ENCODE measurements at regions not wholly inside any gene's neighbourhood (a gene's known extent, or its start where the extent isn't known, plus 50 kb on each side); places are given as distances from the start of the nearest gene placed in this dataset.

DNA sequence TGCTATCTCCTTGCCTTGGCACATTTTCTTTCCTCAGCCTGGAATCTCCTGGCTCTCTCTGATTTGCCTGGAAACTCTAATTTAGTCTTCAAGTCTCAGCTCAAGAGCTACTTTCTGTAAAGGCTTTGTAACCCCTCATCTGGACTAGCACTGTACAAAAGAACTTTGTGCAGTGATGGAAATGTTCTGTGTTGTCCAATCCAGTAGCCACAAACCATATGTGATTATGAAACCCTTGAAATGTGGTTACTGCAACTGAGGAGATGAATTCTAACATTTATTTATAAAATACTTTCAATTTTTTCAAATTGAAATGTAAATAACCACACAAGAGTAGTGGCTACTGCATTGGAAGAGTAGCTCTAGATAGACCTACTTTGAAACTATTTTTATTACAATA is 66.6 kb upstream of the HS3ST1 start:
- ChIA-PET CTCF (interaction anchor here (0.6 kb wide), 1 partner anchor 153 kb away, joined by 3 read pairs; no protein-coding TSS in a partner anchor), POLR2A (no interaction called here)
- no peaks in the 10 kb centered on the region for H3K4me1 ChIP-seq
- TF ChIP-seq CHD2 (IDR thresholded peaks at IDR 0.05; ENCODE audit: low read length, partially characterized antibody) (no peak), MAFK (IDR thresholded peaks at IDR 0.05; ENCODE audit: partially characterized antibody) (no peak), POLR2AphosphoS2 (conservative IDR thresholded peaks at IDR 0.05; ENCODE audit: low read length) (no peak)
- TF ChIP-seq, protein P1, sequence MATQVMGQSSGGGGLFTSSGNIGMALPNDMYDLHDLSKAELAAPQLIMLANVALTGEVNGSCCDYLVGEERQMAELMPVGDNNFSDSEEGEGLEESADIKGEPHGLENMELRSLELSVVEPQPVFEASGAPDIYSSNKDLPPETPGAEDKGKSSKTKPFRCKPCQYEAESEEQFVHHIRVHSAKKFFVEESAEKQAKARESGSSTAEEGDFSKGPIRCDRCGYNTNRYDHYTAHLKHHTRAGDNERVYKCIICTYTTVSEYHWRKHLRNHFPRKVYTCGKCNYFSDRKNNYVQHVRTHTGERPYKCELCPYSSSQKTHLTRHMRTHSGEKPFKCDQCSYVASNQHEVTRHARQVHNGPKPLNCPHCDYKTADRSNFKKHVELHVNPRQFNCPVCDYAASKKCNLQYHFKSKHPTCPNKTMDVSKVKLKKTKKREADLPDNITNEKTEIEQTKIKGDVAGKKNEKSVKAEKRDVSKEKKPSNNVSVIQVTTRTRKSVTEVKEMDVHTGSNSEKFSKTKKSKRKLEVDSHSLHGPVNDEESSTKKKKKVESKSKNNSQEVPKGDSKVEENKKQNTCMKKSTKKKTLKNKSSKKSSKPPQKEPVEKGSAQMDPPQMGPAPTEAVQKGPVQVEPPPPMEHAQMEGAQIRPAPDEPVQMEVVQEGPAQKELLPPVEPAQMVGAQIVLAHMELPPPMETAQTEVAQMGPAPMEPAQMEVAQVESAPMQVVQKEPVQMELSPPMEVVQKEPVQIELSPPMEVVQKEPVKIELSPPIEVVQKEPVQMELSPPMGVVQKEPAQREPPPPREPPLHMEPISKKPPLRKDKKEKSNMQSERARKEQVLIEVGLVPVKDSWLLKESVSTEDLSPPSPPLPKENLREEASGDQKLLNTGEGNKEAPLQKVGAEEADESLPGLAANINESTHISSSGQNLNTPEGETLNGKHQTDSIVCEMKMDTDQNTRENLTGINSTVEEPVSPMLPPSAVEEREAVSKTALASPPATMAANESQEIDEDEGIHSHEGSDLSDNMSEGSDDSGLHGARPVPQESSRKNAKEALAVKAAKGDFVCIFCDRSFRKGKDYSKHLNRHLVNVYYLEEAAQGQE (IDR thresholded peaks at IDR 0.05), result no peak
- H3K27ac ChIP-seq, result no peak overlapping the region
- ATAC-seq (no peak), FAIRE-seq (no peak), DNase-seq (ENCODE audit: low read depth in 1 of 2, low spot score in 1 of 2) (no peak)
- H3K4me3 ChIP-seq, result no peak overlapping the region
- no peaks in the 10 kb centered on the region; the same call in 2 of the 3 replicates for H3K9me3 ChIP-seq
- no peak overlapping the region for H3K4me2 ChIP-seq

DNA sequence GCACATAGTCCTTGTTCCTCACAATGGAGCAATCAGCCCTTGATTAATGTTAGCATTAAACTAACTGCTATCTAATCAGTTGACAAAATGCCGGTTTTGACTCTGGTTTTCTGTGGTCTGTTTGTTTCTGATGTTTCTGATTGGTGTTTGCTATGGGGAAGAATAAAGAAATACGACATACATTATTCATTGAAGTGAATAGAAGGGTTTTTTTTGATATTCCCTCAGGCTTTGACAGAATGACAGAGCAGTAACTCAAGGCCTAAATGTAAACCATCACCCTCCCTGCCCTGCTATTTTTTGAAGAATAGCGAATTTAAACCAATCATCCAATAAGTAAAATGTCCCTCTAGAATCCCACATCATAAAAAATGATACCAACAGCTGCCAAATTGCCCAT is 65.5 kb upstream of the HS3ST1 start:
- Histone ChIP-seq H3K4me1 (no peaks in the 10 kb centered on the region), H3K4me2 (no peak overlapping the region), H3K4me3 (no peak overlapping the region), H3K9me3 (no peaks in the 10 kb centered on the region; the same call in 2 of the 3 replicates), H3K27ac (no peak overlapping the region)
- POLR2A ChIA-PET, result no interaction called here
- ATAC-seq (no peak), DNase-seq (ENCODE audit: low read depth in 1 of 2, low spot score in 1 of 2) (no peak), FAIRE-seq (no peak)
- TF ChIP-seq JUNB (IDR thresholded peaks at IDR 0.05), result no peak
- TF ChIP-seq, protein P2, sequence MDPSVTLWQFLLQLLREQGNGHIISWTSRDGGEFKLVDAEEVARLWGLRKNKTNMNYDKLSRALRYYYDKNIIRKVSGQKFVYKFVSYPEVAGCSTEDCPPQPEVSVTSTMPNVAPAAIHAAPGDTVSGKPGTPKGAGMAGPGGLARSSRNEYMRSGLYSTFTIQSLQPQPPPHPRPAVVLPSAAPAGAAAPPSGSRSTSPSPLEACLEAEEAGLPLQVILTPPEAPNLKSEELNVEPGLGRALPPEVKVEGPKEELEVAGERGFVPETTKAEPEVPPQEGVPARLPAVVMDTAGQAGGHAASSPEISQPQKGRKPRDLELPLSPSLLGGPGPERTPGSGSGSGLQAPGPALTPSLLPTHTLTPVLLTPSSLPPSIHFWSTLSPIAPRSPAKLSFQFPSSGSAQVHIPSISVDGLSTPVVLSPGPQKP (IDR thresholded peaks at IDR 0.05; ENCODE audit: low read depth, low read length), result no peak
- no peak for TF ChIP-seq HEYL (CRISPR knock-in tag; IDR thresholded peaks at IDR 0.05)
- TF ChIP-seq KDM1A (IDR thresholded peaks at IDR 0.05; ENCODE audit: low read depth), result no peak
- no peak for TF ChIP-seq JUN (IDR thresholded peaks at IDR 0.05)
- TF ChIP-seq, protein P3, sequence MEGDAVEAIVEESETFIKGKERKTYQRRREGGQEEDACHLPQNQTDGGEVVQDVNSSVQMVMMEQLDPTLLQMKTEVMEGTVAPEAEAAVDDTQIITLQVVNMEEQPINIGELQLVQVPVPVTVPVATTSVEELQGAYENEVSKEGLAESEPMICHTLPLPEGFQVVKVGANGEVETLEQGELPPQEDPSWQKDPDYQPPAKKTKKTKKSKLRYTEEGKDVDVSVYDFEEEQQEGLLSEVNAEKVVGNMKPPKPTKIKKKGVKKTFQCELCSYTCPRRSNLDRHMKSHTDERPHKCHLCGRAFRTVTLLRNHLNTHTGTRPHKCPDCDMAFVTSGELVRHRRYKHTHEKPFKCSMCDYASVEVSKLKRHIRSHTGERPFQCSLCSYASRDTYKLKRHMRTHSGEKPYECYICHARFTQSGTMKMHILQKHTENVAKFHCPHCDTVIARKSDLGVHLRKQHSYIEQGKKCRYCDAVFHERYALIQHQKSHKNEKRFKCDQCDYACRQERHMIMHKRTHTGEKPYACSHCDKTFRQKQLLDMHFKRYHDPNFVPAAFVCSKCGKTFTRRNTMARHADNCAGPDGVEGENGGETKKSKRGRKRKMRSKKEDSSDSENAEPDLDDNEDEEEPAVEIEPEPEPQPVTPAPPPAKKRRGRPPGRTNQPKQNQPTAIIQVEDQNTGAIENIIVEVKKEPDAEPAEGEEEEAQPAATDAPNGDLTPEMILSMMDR (IDR thresholded peaks at IDR 0.05), result no peak
- no peak for TF ChIP-seq HOXB13 (CRISPR knock-in tag; IDR thresholded peaks at IDR 0.05; ENCODE audit: low read depth)
- no peak for TF ChIP-seq RFX5 (IDR thresholded peaks at IDR 0.05)
- TF ChIP-seq, protein P4, sequence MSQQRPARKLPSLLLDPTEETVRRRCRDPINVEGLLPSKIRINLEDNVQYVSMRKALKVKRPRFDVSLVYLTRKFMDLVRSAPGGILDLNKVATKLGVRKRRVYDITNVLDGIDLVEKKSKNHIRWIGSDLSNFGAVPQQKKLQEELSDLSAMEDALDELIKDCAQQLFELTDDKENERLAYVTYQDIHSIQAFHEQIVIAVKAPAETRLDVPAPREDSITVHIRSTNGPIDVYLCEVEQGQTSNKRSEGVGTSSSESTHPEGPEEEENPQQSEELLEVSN (IDR thresholded peaks at IDR 0.05; ENCODE audit: borderline replicate concordance, low read depth), result no peak
- TF ChIP-seq NR3C1 (IDR thresholded peaks at IDR 0.05), result no peak
- TF ChIP-seq CBX8 (IDR thresholded peaks at IDR 0.05), result no peak
- TF ChIP-seq, protein P1 (IDR thresholded peaks at IDR 0.05), result no peak
- TF ChIP-seq TP53 (CRISPR knock-in tag; IDR thresholded peaks at IDR 0.05), result no peak
- no peak for TF ChIP-seq PHF8 (IDR thresholded peaks at IDR 0.05; ENCODE audit: borderline replicate concordance, low read depth)
- no peak for TF ChIP-seq CHD4 (IDR thresholded peaks at IDR 0.05; ENCODE audit: borderline replicate concordance)
- no peak for TF ChIP-seq SMC3 (IDR thresholded peaks at IDR 0.05)
- TF ChIP-seq ZFP36 (IDR thresholded peaks at IDR 0.05; ENCODE audit: borderline replicate concordance, partially characterized antibody), result no peak
- no peak for TF ChIP-seq RNF2 (IDR thresholded peaks at IDR 0.05; ENCODE audit: borderline replicate concordance, low read depth)
- no peak for TF ChIP-seq ESRRA (IDR thresholded peaks at IDR 0.05; ENCODE audit: borderline replicate concordance, low read length)
- TF ChIP-seq MAZ (IDR thresholded peaks at IDR 0.05; ENCODE audit: borderline replicate concordance, low read depth, low read length), result no peak
- 15% methylated on average over 3 of the region's 3 CpGs for WGBS (ENCODE audit: missing lambda C conversion rate)
- CTCF ChIA-PET, result no interaction called here
